Ectodermal cell (in vitro differentiated cells): ENCODE measurements at regions not wholly inside any gene's neighbourhood (a gene's known extent, or its start where the extent isn't known, plus 50 kb on each side); places are given as distances from the start of the nearest gene placed in this dataset.

Experiments used
- H3K27ac ChIP-seq: 2 replicates; pipeline ENCODE4 v1.7.0; 2013; ENCODE audit warnings: mild to moderate bottlenecking, low read depth, low read length; ENCODE audit not compliant: insufficient read depth, poor library complexity, severe bottlenecking
- H3K27me3 ChIP-seq: 2 replicates; pipeline ENCODE4 v1.7.0; 2013; ENCODE audit warnings: mild to moderate bottlenecking, low read length; ENCODE audit not compliant: insufficient read depth, control insufficient read depth, poor library complexity, severe bottlenecking
- H3K36me3 ChIP-seq: one replicate; pipeline ENCODE4 v1.7.0; 2013; ENCODE audit warnings: low read length; ENCODE audit not compliant: control insufficient read depth, insufficient read depth
- H3K4me1 ChIP-seq: one replicate; pipeline ENCODE4 v1.7.0; 2013; ENCODE audit warnings: low read length; ENCODE audit not compliant: control insufficient read depth, insufficient read depth
- H3K4me3 ChIP-seq: 2 replicates; pipeline ENCODE4 v1.7.0; 2013; ENCODE audit warnings: low read depth, low read length, control low read depth; ENCODE audit not compliant: insufficient read depth
- H3K9me3 ChIP-seq: 2 replicates; pipeline ENCODE4 v1.7.0; 2013; ENCODE audit warnings: mild to moderate bottlenecking, low read length, moderate library complexity; ENCODE audit not compliant: control insufficient read depth
- WGBS, 2 experiments: methylation state at CpG; one replicate each; pipeline ENCODE4 v1.1.7; 2013; ENCODE audit warnings: missing lambda C conversion rate in 2 of 2; 5-methylcytosine and 5-hydroxymethylcytosine counted together

DNA sequence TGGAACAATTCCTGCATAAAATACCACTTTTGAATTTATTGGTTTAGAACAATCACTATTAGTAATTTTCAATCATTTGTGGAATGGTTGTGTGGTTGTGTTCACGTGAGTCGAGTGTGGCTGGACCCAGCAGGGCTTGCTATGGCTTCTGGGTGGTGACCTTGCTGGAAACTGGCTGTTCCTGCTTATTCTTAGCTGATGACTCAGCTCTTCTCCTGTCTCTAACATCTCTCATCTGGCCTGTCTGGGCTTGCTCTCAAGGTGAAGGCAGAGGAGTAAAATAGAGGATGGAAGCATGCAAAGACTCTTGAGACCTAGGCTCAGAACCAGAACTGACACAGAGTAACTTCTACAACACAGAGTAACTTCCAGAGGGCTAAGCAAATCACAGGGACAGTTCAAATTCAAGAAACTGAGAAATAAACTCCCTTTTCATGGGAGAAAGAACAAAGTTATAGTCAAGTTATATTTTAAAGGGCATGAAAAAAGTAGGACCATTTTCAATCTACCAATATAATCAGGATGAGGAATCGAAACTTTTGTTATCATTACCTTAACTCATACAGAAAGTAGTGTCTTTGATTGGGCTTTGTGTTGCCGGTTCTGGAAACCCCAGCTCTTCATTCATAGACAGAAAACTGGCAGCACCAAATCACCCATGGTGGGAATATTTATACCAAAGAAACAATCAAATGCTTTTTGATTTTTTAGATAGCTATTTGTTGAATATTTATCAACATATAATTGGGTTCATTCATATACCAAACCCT is 665.1 kb downstream of the CDH18 start:
- no peak overlapping the region for H3K4me3 ChIP-seq
- no peak overlapping the region for H3K27ac ChIP-seq
- no peaks in the 10 kb centered on the region for H3K27me3 ChIP-seq
- WGBS, 2 experiments: 73 to 95% methylated on average over 2 to 4 of the region's 4 CpGs
- no peaks in the 10 kb centered on the region for H3K9me3 ChIP-seq
- H3K4me1 ChIP-seq: no peaks in the 10 kb centered on the region
- H3K36me3 ChIP-seq: no peaks in the 10 kb centered on the region

GRCh38 chr5:19334278-19334677 is 653.7 kb downstream of the CDH18 start:
- 70 to 76% methylated on average over 4 to 5 of the region's 6 CpGs for WGBS, 2 experiments
- Histone ChIP-seq H3K36me3 (no peaks in the 10 kb centered on the region), H3K27me3 (no peaks in the 10 kb centered on the region), H3K4me3 (no peak overlapping the region), H3K4me1 (no peaks in the 10 kb centered on the region), H3K27ac (no peak overlapping the region), H3K9me3 (no peaks in the 10 kb centered on the region)

GRCh38 chr5:19342942-19343341 is 645.1 kb downstream of the CDH18 start:
- Histone ChIP-seq H3K36me3 (no peaks in the 10 kb centered on the region), H3K9me3 (no peaks in the 10 kb centered on the region), H3K4me1 (no peaks in the 10 kb centered on the region), H3K27me3 (no peaks in the 10 kb centered on the region), H3K27ac (no peak overlapping the region), H3K4me3 (no peak overlapping the region)
- 90 to 94% methylated on average over 1 of the region's 1 CpG for WGBS, 2 experiments

DNA sequence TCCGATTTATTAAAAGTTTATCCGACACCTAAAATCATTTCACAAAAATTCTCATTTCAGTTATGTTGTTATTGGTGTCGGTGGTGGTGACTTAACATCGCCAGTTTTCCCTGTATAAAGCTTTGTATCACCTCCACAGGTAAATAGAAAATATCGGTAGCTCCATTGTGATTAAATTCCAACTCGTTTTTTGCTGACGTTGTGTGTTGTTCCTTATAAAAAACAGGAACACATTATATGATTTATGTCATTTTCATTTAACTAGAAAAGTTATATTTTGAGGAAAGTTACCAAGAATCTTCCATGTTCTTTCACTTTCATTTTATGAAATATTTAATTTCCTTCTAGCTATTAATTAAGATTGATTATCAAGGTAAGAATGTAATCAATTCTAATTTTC is 635.9 kb downstream of the CDH18 start:
- no peak overlapping the region for H3K4me3 ChIP-seq
- H3K36me3 ChIP-seq: no peaks in the 10 kb centered on the region
- 98 to 100% methylated on average over 3 to 7 of the region's 7 CpGs for WGBS, 2 experiments
- H3K9me3 ChIP-seq: no peaks in the 10 kb centered on the region
- H3K4me1 ChIP-seq: no peaks in the 10 kb centered on the region
- H3K27me3 ChIP-seq: no peaks in the 10 kb centered on the region
- H3K27ac ChIP-seq: no peak overlapping the region

DNA sequence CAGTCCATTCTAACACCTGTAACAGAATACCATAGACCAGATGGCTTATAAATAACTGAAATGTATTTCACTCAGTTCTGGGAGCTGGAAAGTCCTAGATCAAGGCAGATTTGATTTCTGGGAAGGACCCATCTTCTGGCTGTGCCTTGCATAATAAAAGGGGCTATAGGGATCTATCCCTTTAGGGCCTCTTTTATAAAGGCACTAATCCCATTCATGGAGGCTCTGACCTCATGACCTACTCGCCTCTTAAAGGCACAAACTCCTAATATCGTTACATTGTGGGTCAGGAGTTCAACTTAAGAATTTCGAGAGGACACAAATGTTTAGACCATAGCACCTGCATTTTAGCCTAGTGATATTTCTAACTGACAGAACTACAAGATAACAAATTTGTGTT is 619.0 kb downstream of the CDH18 start:
- WGBS, 2 experiments: 73 to 89% methylated on average over 3 of the region's 3 CpGs
- H3K27me3 ChIP-seq: no peaks in the 10 kb centered on the region

DNA sequence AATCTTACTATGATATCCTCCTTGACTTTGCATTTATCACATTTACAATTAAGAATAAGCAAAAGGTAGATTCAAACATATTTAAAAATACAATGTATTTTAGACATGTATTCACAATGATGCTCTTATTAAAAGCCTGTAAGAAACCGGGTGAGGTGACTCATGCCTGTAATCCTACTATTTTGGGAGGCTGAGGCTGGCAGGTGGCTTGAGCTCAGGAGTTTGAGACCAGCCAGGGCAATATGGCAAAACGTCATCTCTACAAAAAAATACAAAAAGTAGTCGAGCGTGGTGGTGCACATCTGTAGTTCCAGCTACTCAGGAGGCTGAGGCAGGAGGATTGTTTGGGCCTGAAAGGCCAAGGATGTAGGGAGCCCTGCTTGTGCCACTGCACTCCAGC is 618.4 kb downstream of the CDH18 start:
- H3K27ac ChIP-seq: no peak overlapping the region
- no peaks in the 10 kb centered on the region for H3K36me3 ChIP-seq
- 93 to 97% methylated on average over 4 of the region's 4 CpGs for WGBS, 2 experiments
- no peaks in the 10 kb centered on the region for H3K4me1 ChIP-seq
- no peak overlapping the region for H3K4me3 ChIP-seq
- no peaks in the 10 kb centered on the region for H3K27me3 ChIP-seq
- no peaks in the 10 kb centered on the region for H3K9me3 ChIP-seq

More for the DNA sequence above, 619.0 kb downstream of the CDH18 start:
- no peaks in the 10 kb centered on the region for H3K36me3 ChIP-seq
- no peaks in the 10 kb centered on the region for H3K4me1 ChIP-seq
- no peaks in the 10 kb centered on the region for H3K9me3 ChIP-seq
- no peak overlapping the region for H3K4me3 ChIP-seq
- no peak overlapping the region for H3K27ac ChIP-seq

GRCh38 chr5:19370655-19371386 is 617.2 kb downstream of the CDH18 start:
- Histone ChIP-seq H3K27me3 (no peaks in the 10 kb centered on the region), H3K4me1 (no peaks in the 10 kb centered on the region), H3K4me3 (no peak overlapping the region), H3K9me3 (no peaks in the 10 kb centered on the region), H3K27ac (no peak overlapping the region), H3K36me3 (no peaks in the 10 kb centered on the region)
- WGBS, 2 experiments: 80 to 91% methylated on average over 1 of the region's 2 CpGs

DNA sequence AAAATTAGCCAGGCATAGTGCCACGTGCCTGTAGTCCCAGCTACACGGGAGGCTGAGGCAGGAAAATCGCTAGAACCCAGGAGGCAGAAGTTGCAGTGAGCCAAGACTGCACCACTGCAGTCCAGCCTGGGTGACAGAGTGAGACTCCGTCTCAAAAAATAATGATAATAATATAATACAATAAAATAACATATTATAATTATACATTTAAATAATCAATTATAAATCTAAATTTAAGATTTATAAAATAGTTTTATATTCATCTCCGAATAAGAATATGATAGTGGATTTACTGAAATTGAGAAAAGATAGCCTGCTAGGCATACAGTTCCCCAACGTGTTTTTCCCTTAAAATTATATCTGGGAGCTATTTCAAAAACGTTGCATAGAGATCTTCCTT is 599.6 kb downstream of the CDH18 start:
- Histone ChIP-seq H3K27ac (no peak overlapping the region), H3K36me3 (no peaks in the 10 kb centered on the region), H3K4me3 (no peak overlapping the region), H3K27me3 (no peaks in the 10 kb centered on the region), H3K9me3 (no peaks in the 10 kb centered on the region), H3K4me1 (no peaks in the 10 kb centered on the region)
- 91 to 94% methylated on average over 5 to 6 of the region's 7 CpGs for WGBS, 2 experiments

GRCh38 chr5:19401032-19401431 is 587.0 kb downstream of the CDH18 start:
- WGBS, 2 experiments: no CpG with 5 or more reads among the region's 1 CpG
- H3K36me3 ChIP-seq: no peaks in the 10 kb centered on the region

DNA sequence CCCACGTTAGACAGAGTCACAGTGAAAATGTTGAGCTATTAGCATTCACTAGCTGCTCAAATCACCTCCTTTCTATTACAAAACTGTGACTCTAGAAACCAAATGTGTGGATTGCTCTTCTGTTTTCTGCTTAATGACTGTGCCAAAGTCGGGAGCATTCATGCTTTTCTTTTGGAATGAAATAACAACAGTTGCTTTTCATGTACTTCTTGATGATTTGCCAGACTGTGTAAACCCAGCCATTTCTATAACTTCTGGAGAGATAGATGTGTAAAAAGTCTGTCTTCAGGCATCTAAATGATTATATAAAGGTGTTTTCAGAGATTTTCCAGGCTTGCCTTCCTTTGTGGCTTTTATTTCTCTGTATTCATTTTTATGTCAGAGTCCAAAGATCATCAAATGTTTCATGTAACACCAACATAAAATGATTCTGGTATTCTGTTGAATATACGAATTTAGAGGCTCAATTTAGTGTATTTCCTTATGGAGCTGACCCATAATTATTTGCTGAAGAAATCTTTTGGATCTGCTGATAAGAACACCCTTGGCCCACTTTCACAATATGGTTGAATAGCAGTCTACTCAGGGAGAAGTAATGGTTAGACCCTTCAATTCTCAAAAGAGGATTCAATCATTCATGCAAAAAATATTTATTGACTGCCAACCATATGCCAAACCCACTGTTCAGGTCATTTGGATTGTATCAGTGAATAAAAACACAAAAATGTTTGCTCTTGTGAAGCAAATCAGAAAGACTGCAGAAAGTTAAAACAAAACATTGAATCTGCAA is 581.2 kb downstream of the CDH18 start:
- Histone ChIP-seq H3K4me3 (no peak overlapping the region), H3K27me3 (no peaks in the 10 kb centered on the region), H3K4me1 (no peaks in the 10 kb centered on the region), H3K27ac (no peak overlapping the region), H3K9me3 (no peaks in the 10 kb centered on the region), H3K36me3 (no peaks in the 10 kb centered on the region)
- whole genome bisulfite sequencing, 2 experiments: 92% methylated on average over 3 of the region's 3 CpGs

More at GRCh38 chr5:19401032-19401431, 587.0 kb downstream of the CDH18 start:
- Histone ChIP-seq H3K4me1 (no peaks in the 10 kb centered on the region), H3K9me3 (no peaks in the 10 kb centered on the region), H3K4me3 (no peak overlapping the region), H3K27ac (no peak overlapping the region), H3K27me3 (no peaks in the 10 kb centered on the region)
